SK-N-SH (cell line): ENCODE measurements at regions not wholly inside any gene's neighbourhood (a gene's known extent, or its start where the extent isn't known, plus 50 kb on each side); places are given as distances from the start of the nearest gene placed in this dataset.

ENCODE experiments used
- CTCF ChIA-PET: fragments of 300-600, 350-600 bp; formaldehyde crosslinking; extraction: SDS; loops from one replicate; lab custom pipeline; 2021; lab: Yijun Ruan, JAX
- POLR2A ChIA-PET: fragments of 350-600 bp; sonication (Branson Sonifier 250); formaldehyde crosslinking; extraction: SDS; loops from one replicate; lab custom pipeline; 2020; ENCODE audit warnings: antibody characterized with exemption, inconsistent platforms; lab: Yijun Ruan, JAX
- DNase-seq: peaks from one replicate; pipeline ENCODE4 v3.0.0; 2012
- H2AFZ ChIP-seq: fragments of 200-600 bp; sonication (generic); 2 replicates; pipeline ENCODE4 v1.8.1; 2016; ENCODE audit warnings: antibody characterized with exemption, mild to moderate bottlenecking, low read depth
- H3F3A ChIP-seq: fragments of 200-600 bp; sonication (generic); replicated peaks from 2 replicates; pipeline ENCODE3; 2016; ENCODE audit warnings: antibody characterized with exemption, mild to moderate bottlenecking; ENCODE audit not compliant: insufficient read depth
- H3K27ac ChIP-seq, 2 experiments: fragments of 200-500 bp in 1 of 2; fragments of 200-600 bp in 1 of 2; sonication (Bioruptor generic) in 1 of 2; sonication (generic), shearing (Covaris generic) in 1 of 2; 2 replicates each; pipeline versions ENCODE4 v1.5.1 to v1.6.1; 2014 to 2016; ENCODE audit warnings: low read depth in 2 of 2, inconsistent platforms in 1 of 2, low read length in 1 of 2, mild to moderate bottlenecking in 1 of 2, mixed read lengths in 1 of 2
- H3K27me3 ChIP-seq: fragments of 200-600 bp; sonication (generic), shearing (Covaris generic); 2 replicates; pipeline ENCODE4 v1.6.1; 2016; ENCODE audit warnings: mixed run types; ENCODE audit not compliant: insufficient read depth
- H3K36me3 ChIP-seq, 2 experiments: fragments of 200-500 bp in 1 of 2; fragments of 200-600 bp in 1 of 2; sonication (Bioruptor generic) in 1 of 2; sonication (generic) in 1 of 2; replicated peaks in 1 of 2; 2 replicates each; pipeline versions ENCODE3 to v1.5.1; 2014 to 2016; ENCODE audit warnings: low read length in 1 of 2, mild to moderate bottlenecking in 1 of 2; ENCODE audit not compliant: insufficient read depth in 2 of 2, control insufficient read depth in 1 of 2
- H3K4me1 ChIP-seq, 2 experiments: fragments of 200-500 bp in 1 of 2; fragments of 200-600 bp in 1 of 2; sonication (Bioruptor generic) in 1 of 2; sonication (generic), shearing (Covaris generic) in 1 of 2; 2 replicates each; pipeline versions ENCODE4 v1.5.1 to v1.6.1; 2014 to 2016; ENCODE audit warnings: low read depth in 1 of 2, low read length in 1 of 2, mixed run types in 1 of 2; ENCODE audit not compliant: insufficient read depth in 2 of 2, control insufficient read depth in 1 of 2
- H3K4me2 ChIP-seq: fragments of 200-600 bp; sonication (generic), shearing (Covaris generic); 2 replicates; pipeline ENCODE4 v1.6.1; 2017; ENCODE audit warnings: mixed run types
- H3K4me3 ChIP-seq, 2 experiments: fragments of 200-500 bp in 1 of 2; fragments of 200-600 bp in 1 of 2; sonication (Bioruptor generic) in 1 of 2; sonication (generic), shearing (Covaris generic) in 1 of 2; 2 replicates each; pipeline versions ENCODE4 v1.5.1 to v1.8.1; 2014 to 2016; ENCODE audit warnings: low read depth in 2 of 2, inconsistent platforms in 1 of 2, low read length in 1 of 2, mild to moderate bottlenecking in 1 of 2, mixed read lengths in 1 of 2, moderate library complexity in 1 of 2
- H3K79me2 ChIP-seq: fragments of 200-600 bp; sonication (generic); 2 replicates; pipeline ENCODE4 v1.8.1; 2017; ENCODE audit warnings: mild to moderate bottlenecking; ENCODE audit not compliant: insufficient read depth
- H3K9ac ChIP-seq: fragments of 200-600 bp; sonication (generic); 2 replicates; pipeline ENCODE4 v1.6.1; 2017; ENCODE audit warnings: mixed run types
- H3K9me2 ChIP-seq: fragments of 200-600 bp; sonication (generic); 2 replicates; pipeline ENCODE4 v1.6.1; 2017; ENCODE audit warnings: mixed run types
- H3K9me3 ChIP-seq: fragments of 200-600 bp; sonication (generic); 2 replicates; pipeline ENCODE4 v1.6.1; 2017; ENCODE audit warnings: mixed run types, mild to moderate bottlenecking, moderate library complexity
- H4K20me1 ChIP-seq: fragments of 200-600 bp; sonication (generic); 2 replicates; pipeline ENCODE4 v1.6.1; 2017; ENCODE audit warnings: mild to moderate bottlenecking, mixed run types; ENCODE audit not compliant: insufficient read depth
- NRF1 ChIP-seq: IDR thresholded peaks from 2 replicates; pipeline ENCODE4 v1.6.1; 2012; ENCODE audit warnings: low read depth, mild to moderate bottlenecking, low read length
- POLR2AphosphoS5 ChIP-seq: IDR thresholded peaks from 2 replicates; pipeline ENCODE4 v1.6.1; 2012; ENCODE audit warnings: low read depth, low read length
- RFX5 ChIP-seq: IDR thresholded peaks from 2 replicates; pipeline ENCODE4 v1.6.1; 2012; ENCODE audit warnings: mild to moderate bottlenecking, improper control_type of control experiment, low read length
- TAF1 ChIP-seq: IDR thresholded peaks from 2 replicates; pipeline ENCODE4 v1.6.1; 2012; ENCODE audit warnings: low read depth, mild to moderate bottlenecking, low read length, moderate library complexity, borderline replicate concordance
- WGBS: methylation state at CpG from one replicate; pipeline ENCODE4 v1.1.6; 2017; ENCODE audit warnings: low lambda C conversion rate; 5-methylcytosine and 5-hydroxymethylcytosine counted together
- TF ChIP-seq, protein P1 (sequence below): fragments of 200-600 bp; sonication (generic); IDR thresholded peaks from 2 replicates; pipeline ENCODE4 v1.6.1; 2017; ENCODE audit warnings: antibody characterized with exemption, mild to moderate bottlenecking, moderate library complexity
- TF ChIP-seq, protein P2 (sequence below): IDR thresholded peaks from 2 replicates; pipeline ENCODE4 v1.4.0; 2012; ENCODE audit warnings: low read depth, borderline replicate concordance

DNA sequence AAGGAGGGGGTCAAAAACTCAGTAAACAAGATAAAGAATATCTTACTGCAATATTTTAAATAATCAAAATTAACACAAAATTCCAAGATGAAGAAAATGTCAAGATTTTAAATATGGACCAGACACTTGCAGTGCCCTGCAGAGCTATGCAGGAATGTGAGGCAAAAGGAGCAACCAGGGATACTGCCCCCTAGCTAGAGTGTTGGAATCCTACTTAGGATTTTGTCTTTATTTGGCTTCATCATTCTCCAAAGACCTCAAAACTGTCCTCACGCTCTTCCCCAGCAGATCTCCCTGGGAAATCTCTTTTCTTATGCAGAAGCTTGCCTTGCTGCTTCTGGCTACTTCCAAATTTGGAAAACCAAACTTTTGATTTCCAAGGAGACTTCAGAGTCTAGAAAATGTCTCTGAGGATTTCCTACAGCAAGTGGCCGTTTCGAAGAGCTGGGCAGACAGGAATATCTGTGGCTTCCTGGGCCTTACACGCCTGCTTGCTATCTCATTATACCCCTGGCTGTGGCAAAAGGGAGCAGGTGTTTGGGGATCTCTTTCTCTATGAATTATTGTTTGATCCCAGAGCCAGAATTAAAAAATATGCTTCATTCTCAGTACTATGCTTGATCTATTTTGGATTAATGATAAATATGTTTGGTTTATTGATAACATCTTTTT is 232.2 kb upstream of the BMPER start:
- CTCF ChIA-PET = interaction anchor here (1.0 to 1.4 kb wide), 2 partner anchors 260 to 339 kb away, joined by 3 read pairs; no protein-coding TSS in a partner anchor
- H2AFZ ChIP-seq = no peak overlapping the region

DNA sequence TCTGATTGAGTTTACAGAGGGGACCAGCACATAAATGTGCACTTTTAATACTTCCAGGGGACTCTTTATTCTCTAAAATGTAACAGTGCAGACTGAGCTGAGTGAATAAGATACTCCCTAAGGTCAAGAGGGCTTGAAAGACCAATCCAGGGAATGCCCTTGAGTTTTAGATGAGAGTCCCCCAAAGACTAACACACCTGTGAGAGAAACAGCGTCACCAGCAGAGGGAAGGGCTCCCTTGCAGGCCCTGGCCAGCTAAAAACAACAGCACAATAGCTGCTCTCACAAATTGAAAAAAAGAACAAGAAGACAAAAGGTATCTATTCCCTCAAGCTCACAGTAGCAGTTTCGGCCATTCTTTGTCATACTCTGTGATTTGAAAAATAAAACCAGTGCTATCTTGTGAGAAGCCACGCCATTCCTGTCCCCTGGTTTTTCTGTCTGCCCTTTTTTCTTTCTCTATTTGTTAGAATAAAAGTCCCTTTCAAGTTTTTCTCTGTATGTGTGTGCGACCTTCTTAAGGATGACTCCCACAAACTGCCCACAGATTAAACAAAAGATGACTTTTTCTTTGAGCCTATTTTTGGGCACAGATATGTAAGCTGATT is 230.4 kb upstream of the BMPER start:
- no peak for DNase-seq
- WGBS = 70% methylated on average over 4 of the region's 4 CpGs
- H4K20me1 ChIP-seq = no peaks in the 10 kb centered on the region

More for the DNA sequence above, 232.2 kb upstream of the BMPER start:
- TF ChIP-seq RFX5 = no peak
- TF ChIP-seq, protein P1, sequence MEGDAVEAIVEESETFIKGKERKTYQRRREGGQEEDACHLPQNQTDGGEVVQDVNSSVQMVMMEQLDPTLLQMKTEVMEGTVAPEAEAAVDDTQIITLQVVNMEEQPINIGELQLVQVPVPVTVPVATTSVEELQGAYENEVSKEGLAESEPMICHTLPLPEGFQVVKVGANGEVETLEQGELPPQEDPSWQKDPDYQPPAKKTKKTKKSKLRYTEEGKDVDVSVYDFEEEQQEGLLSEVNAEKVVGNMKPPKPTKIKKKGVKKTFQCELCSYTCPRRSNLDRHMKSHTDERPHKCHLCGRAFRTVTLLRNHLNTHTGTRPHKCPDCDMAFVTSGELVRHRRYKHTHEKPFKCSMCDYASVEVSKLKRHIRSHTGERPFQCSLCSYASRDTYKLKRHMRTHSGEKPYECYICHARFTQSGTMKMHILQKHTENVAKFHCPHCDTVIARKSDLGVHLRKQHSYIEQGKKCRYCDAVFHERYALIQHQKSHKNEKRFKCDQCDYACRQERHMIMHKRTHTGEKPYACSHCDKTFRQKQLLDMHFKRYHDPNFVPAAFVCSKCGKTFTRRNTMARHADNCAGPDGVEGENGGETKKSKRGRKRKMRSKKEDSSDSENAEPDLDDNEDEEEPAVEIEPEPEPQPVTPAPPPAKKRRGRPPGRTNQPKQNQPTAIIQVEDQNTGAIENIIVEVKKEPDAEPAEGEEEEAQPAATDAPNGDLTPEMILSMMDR = peak; percentile 27; the same call in 1 of the 2 replicates
- TF ChIP-seq, all 33 proteins: peak for 1
- 55% methylated on average over 4 of the region's 4 CpGs for WGBS
- H3K4me3 ChIP-seq = no peak overlapping the region
- DNase-seq = no peak
- H4K20me1 ChIP-seq = no peaks in the 10 kb centered on the region
- H3K9me2 ChIP-seq = no peaks in the 10 kb centered on the region
- H3K27ac ChIP-seq = no peak overlapping the region
- no peaks in the 10 kb centered on the region for H3K4me1 ChIP-seq
- H3K79me2 ChIP-seq = no peaks in the 10 kb centered on the region
- no peaks in the 10 kb centered on the region for H3K9me3 ChIP-seq
- no peaks in the 10 kb centered on the region for H3K27me3 ChIP-seq
- POLR2A ChIA-PET = no interaction called here
- H3K4me2 ChIP-seq = no peak overlapping the region
- no peaks in the 10 kb centered on the region for H3K36me3 ChIP-seq
- H3F3A ChIP-seq = no peaks in the 10 kb centered on the region
- H3K9ac ChIP-seq = no peak overlapping the region

More for the DNA sequence above, 230.4 kb upstream of the BMPER start:
- no peak overlapping the region for H3K9ac ChIP-seq
- no peak overlapping the region for H3K4me2 ChIP-seq
- H3K9me2 ChIP-seq = no peaks in the 10 kb centered on the region
- CTCF ChIA-PET = interaction anchor here (1.0 to 1.4 kb wide), 2 partner anchors 9 to 341 kb away, joined by 3 read pairs; no protein-coding TSS in a partner anchor
- no peaks in the 10 kb centered on the region for H3K36me3 ChIP-seq
- H3K79me2 ChIP-seq = no peaks in the 10 kb centered on the region
- no peaks in the 10 kb centered on the region for H3F3A ChIP-seq
- TF ChIP-seq NRF1 = no peak
- TF ChIP-seq, protein P2, sequence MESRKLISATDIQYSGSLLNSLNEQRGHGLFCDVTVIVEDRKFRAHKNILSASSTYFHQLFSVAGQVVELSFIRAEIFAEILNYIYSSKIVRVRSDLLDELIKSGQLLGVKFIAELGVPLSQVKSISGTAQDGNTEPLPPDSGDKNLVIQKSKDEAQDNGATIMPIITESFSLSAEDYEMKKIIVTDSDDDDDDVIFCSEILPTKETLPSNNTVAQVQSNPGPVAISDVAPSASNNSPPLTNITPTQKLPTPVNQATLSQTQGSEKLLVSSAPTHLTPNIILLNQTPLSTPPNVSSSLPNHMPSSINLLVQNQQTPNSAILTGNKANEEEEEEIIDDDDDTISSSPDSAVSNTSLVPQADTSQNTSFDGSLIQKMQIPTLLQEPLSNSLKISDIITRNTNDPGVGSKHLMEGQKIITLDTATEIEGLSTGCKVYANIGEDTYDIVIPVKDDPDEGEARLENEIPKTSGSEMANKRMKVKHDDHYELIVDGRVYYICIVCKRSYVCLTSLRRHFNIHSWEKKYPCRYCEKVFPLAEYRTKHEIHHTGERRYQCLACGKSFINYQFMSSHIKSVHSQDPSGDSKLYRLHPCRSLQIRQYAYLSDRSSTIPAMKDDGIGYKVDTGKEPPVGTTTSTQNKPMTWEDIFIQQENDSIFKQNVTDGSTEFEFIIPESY = no peak
- no peak for TF ChIP-seq POLR2AphosphoS5
- TF ChIP-seq TAF1 = no peak
- TF ChIP-seq, all 33 proteins: peak for 0
- H3K27ac ChIP-seq = no peak overlapping the region
- POLR2A ChIA-PET = no interaction called here
- H3K4me1 ChIP-seq = no peaks in the 10 kb centered on the region
- H2AFZ ChIP-seq = no peak overlapping the region
- H3K4me3 ChIP-seq = no peak overlapping the region
- no peaks in the 10 kb centered on the region for H3K27me3 ChIP-seq
- 0 out of 2 replicates have a peak, but pooled peaks cover 8% of the 10 kb centered on the region for H3K9me3 ChIP-seq
